MM.1S (cell line): ENCODE measurements at regions not wholly inside any gene's neighbourhood (a gene's known extent, or its start where the extent isn't known, plus 50 kb on each side); places are given as distances from the start of the nearest gene placed in this dataset.

ENCODE experiments used
- CTCF ChIP-seq: fragments of 300-600 bp; sonication (generic); IDR thresholded peaks from 2 replicates; pipeline ENCODE4 v1.5.1; 2016; ENCODE audit warnings: antibody characterized with exemption, low read length, mixed read lengths
- EZH2 ChIP-seq: fragments of 300-600 bp; sonication (generic); optimal IDR thresholded peaks from 2 replicates; pipeline ENCODE3; 2017; ENCODE audit warnings: low read depth, mild to moderate bottlenecking, antibody characterized with exemption, low read length, mixed read lengths

GRCh38 chr7:131686833-131687232 lies 130.4 kb upstream of the PODXL start:
- TF ChIP-seq CTCF (no peak), EZH2 (no peak)
